ENCODE measurements at regions not wholly inside any gene's neighbourhood (a gene's known extent, or its start where the extent isn't known, plus 50 kb on each side); places are given as distances from the start of the nearest gene placed in this dataset.

GRCh38 chr6:102942206-102942605, 1548.7 kb downstream of the GRIK2 start:
- TF ChIP-seq GATA1 (IDR thresholded peaks at IDR 0.05; ENCODE audit: low read depth, low read length) = no peak
- TF ChIP-seq POLR2A (IDR thresholded peaks at IDR 0.05; ENCODE audit: low read length) = no peak
